AG04449 (cell line): ENCODE measurements at regions not wholly inside any gene's neighbourhood (a gene's known extent, or its start where the extent isn't known, plus 50 kb on each side); places are given as distances from the start of the nearest gene placed in this dataset.

ENCODE experiments used
- CTCF ChIA-PET: fragments of 350-600 bp; formaldehyde crosslinking; extraction: SDS; loops from one replicate; lab custom pipeline; 2021; ENCODE audit warnings: antibody characterized with exemption; lab: Yijun Ruan, JAX
- POLR2A ChIA-PET: fragments of 400-600, 350-600 bp; formaldehyde crosslinking; extraction: SDS; loops from one replicate; lab custom pipeline; 2020; ENCODE audit warnings: antibody characterized with exemption, inconsistent platforms; lab: Yijun Ruan, JAX
- DNase-seq: peaks from one replicate; pipeline ENCODE4 v3.0.0-alpha.2; 2010; ENCODE audit warnings: low read depth, low spot score
- H3K4me3 ChIP-seq: 2 replicates; pipeline ENCODE4 v1.5.1; 2011; ENCODE audit warnings: low read depth, mild to moderate bottlenecking, control low read depth, low read length
- TF ChIP-seq, protein P1 (sequence below): IDR thresholded peaks from one replicate; pipeline ENCODE4 v1.5.1; 2011; ENCODE audit warnings: mild to moderate bottlenecking, moderate library complexity, low read length, control low read depth, inconsistent platforms; ENCODE audit not compliant: insufficient read depth; ENCODE audit errors: missing control alignments

DNA sequence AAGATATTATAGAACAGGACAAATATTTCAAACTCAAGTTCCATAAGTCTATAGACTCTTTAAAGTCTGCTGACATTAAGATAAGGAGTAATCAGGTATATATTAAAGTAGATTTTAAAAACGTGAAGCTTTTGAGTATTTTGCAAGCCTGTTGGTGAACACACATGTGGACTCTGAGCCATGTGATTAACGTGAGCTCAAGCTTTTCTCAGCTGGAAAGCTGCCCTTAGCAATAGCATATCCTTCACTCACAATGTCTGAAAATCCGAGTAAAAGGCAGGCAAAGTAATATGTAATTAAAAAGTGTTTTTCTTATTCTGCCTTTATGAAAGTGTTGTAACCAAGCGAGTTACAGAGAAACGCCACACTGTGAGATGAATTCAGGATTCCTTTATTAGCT, 140.5 kb upstream of the AADAT start:
- ChIA-PET CTCF (interaction anchor here (4.6 kb wide), 1 partner anchor 30 kb away, joined by 21 read pairs; no protein-coding TSS in a partner anchor), POLR2A (no interaction called here)
- TF ChIP-seq, protein P1, sequence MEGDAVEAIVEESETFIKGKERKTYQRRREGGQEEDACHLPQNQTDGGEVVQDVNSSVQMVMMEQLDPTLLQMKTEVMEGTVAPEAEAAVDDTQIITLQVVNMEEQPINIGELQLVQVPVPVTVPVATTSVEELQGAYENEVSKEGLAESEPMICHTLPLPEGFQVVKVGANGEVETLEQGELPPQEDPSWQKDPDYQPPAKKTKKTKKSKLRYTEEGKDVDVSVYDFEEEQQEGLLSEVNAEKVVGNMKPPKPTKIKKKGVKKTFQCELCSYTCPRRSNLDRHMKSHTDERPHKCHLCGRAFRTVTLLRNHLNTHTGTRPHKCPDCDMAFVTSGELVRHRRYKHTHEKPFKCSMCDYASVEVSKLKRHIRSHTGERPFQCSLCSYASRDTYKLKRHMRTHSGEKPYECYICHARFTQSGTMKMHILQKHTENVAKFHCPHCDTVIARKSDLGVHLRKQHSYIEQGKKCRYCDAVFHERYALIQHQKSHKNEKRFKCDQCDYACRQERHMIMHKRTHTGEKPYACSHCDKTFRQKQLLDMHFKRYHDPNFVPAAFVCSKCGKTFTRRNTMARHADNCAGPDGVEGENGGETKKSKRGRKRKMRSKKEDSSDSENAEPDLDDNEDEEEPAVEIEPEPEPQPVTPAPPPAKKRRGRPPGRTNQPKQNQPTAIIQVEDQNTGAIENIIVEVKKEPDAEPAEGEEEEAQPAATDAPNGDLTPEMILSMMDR: no peak
- DNase-seq: no peak
- no peak overlapping the region for H3K4me3 ChIP-seq

DNA sequence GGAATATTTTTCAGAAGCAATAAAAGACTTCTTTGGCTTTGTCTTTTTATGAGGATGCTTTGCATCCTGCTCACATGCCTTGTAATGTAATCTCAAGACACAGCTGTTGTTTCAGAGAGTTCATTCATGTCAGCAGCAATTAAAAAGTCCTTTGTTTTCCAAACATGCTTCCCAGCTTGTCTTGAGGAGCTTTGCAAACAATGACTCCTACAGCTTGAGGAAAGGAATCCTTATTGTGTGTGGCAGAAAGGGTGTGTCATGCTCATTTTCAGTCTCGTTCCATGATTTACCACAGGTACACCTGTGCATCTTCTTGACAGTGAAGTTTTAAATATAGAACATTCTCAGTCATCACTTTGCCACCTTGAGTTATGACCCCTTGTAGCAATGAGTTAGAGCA, 139.2 kb upstream of the AADAT start:
- H3K4me3 ChIP-seq: no peak overlapping the region
- ChIA-PET POLR2A (no interaction called here), CTCF (interaction anchor here (1.4 kb wide), 1 partner anchor 31 kb away, joined by 3 read pairs; no protein-coding TSS in a partner anchor)
- TF ChIP-seq, protein P1: no peak
- no peak for DNase-seq

GRCh38 chr4:170227928-170228327, 138.2 kb upstream of the AADAT start:
- DNase-seq: no peak
- ChIA-PET CTCF (interaction anchor here (1.4 to 1.5 kb wide), 2 partner anchors 15 to 32 kb away, joined by 3 read pairs; no protein-coding TSS in a partner anchor), POLR2A (no interaction called here)
- TF ChIP-seq, protein P1: no peak
- no peak overlapping the region for H3K4me3 ChIP-seq

- TF ChIP-seq, protein P1: no peak
- no peak for DNase-seq
- ChIA-PET POLR2A (no interaction called here), CTCF (no interaction called here)
- no peak overlapping the region for H3K4me3 ChIP-seq
Measured at GRCh38 chr4:170226288-170226687, 136.5 kb upstream of the AADAT start.

- no peak overlapping the region for H3K4me3 ChIP-seq
- CTCF ChIA-PET: no interaction called here
- DNase-seq: no peak
- TF ChIP-seq, protein P1: no peak
- POLR2A ChIA-PET: no interaction called here
Measured at GRCh38 chr4:170214731-170215130, 125.0 kb upstream of the AADAT start.

DNA sequence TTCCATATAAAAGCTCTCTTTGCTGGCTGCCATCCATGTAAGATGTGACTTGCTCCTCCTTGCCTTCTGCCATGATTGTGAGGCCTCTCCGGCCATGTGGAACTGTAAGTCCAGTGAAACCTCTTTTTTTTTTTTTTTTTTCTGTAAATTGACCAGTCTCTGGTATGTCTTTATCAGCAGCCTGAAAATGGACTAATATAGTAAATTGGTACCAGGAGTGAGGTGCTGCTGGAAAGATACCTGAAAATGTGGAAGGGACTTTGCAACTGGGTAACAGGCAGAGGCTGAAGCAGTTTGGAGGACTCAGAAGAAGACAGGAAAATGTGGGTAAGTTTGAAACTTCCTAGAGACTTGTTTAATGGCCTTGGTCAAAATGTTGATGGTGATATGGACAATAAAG, 124.3 kb upstream of the AADAT start:
- POLR2A ChIA-PET: no interaction called here
- DNase-seq: no peak
- H3K4me3 ChIP-seq: no peak overlapping the region
- CTCF ChIA-PET: interaction anchor here (0.9 kb wide), 1 partner anchor 45 kb away, joined by 3 read pairs; no protein-coding TSS in a partner anchor
- TF ChIP-seq, protein P1: no peak
